ENCODE measurements at regions not wholly inside any gene's neighbourhood (a gene's known extent, or its start where the extent isn't known, plus 50 kb on each side); places are given as distances from the start of the nearest gene placed in this dataset.

- intact Hi-C loops (cut with DNase I) = no loop called here
Measured at GRCh38 chr11:91872243-91872642, 352.4 kb upstream of the FAT3 start.

GRCh38 chr11:91871791-91872190, 352.8 kb upstream of the FAT3 start:
- DNase-seq = peak; percentile 23
- intact Hi-C loops (cut with DNase I) = no loop called here
- no peak overlapping the region for H3K27ac ChIP-seq
- no peak overlapping the region for H3K4me3 ChIP-seq
- no peak overlapping the region for H3K9ac ChIP-seq (ENCODE audit: low read depth in 2 of 2, low read length in 2 of 2)
- no peaks in the 10 kb centered on the region for H3K9me3 ChIP-seq
- no peaks in the 10 kb centered on the region for H3K27me3 ChIP-seq
- no peaks in the 10 kb centered on the region for H3K4me1 ChIP-seq
- H3K36me3 ChIP-seq = no peaks in the 10 kb centered on the region
- TF ChIP-seq CTCF (IDR thresholded peaks at IDR 0.05) = no peak

More at GRCh38 chr11:91872243-91872642, 352.4 kb upstream of the FAT3 start:
- Histone ChIP-seq H3K4me1 (no peaks in the 10 kb centered on the region), H3K9me3 (no peaks in the 10 kb centered on the region), H3K27ac (no peak overlapping the region), H3K27me3 (no peaks in the 10 kb centered on the region), H3K4me3 (no peak overlapping the region), H3K36me3 (no peaks in the 10 kb centered on the region), H3K9ac (ENCODE audit: low read depth in 2 of 2, low read length in 2 of 2) (no peak overlapping the region)
- no peak for TF ChIP-seq CTCF (IDR thresholded peaks at IDR 0.05)
- DNase-seq = no peak

- no peaks in the 10 kb centered on the region for H3K9me3 ChIP-seq
- no peak overlapping the region for H3K27ac ChIP-seq
- no peaks in the 10 kb centered on the region for H3K27me3 ChIP-seq
- H3K36me3 ChIP-seq = no peaks in the 10 kb centered on the region
- H3K4me1 ChIP-seq = no peaks in the 10 kb centered on the region
- no peak overlapping the region for H3K9ac ChIP-seq (ENCODE audit: low read depth in 2 of 2, low read length in 2 of 2)
- TF ChIP-seq CTCF (IDR thresholded peaks at IDR 0.05) = no peak
- no peak for DNase-seq
- intact Hi-C loops (cut with DNase I) = no loop called here
- H3K4me3 ChIP-seq = no peak overlapping the region
Measured at GRCh38 chr11:91871048-91871447, 353.6 kb upstream of the FAT3 start.

GRCh38 chr11:91869686-91870085, 354.9 kb upstream of the FAT3 start:
- intact Hi-C loops (cut with DNase I) = no loop called here
- no peak for TF ChIP-seq CTCF (IDR thresholded peaks at IDR 0.05)
- Histone ChIP-seq H3K27me3 (no peaks in the 10 kb centered on the region), H3K4me3 (no peak overlapping the region), H3K36me3 (no peaks in the 10 kb centered on the region), H3K9ac (ENCODE audit: low read depth in 2 of 2, low read length in 2 of 2) (no peak overlapping the region), H3K27ac (no peak overlapping the region), H3K4me1 (no peaks in the 10 kb centered on the region), H3K9me3 (no peaks in the 10 kb centered on the region)
- DNase-seq = no peak

- intact Hi-C loops (cut with DNase I) = no loop called here
- no peaks in the 10 kb centered on the region for H3K27me3 ChIP-seq
- H3K9ac ChIP-seq (ENCODE audit: low read depth in 2 of 2, low read length in 2 of 2) = no peak overlapping the region
- no peak for DNase-seq
- no peaks in the 10 kb centered on the region for H3K36me3 ChIP-seq
- H3K27ac ChIP-seq = no peak overlapping the region
- no peak overlapping the region for H3K4me3 ChIP-seq
- H3K9me3 ChIP-seq = no peaks in the 10 kb centered on the region
- no peaks in the 10 kb centered on the region for H3K4me1 ChIP-seq
- TF ChIP-seq CTCF (IDR thresholded peaks at IDR 0.05) = no peak
Measured at GRCh38 chr11:91866642-91867041, 358.0 kb upstream of the FAT3 start.

- TF ChIP-seq CTCF (IDR thresholded peaks at IDR 0.05) = no peak
- Histone ChIP-seq H3K9me3 (no peaks in the 10 kb centered on the region), H3K4me3 (no peak overlapping the region), H3K36me3 (no peaks in the 10 kb centered on the region), H3K4me1 (no peaks in the 10 kb centered on the region), H3K27me3 (no peaks in the 10 kb centered on the region), H3K9ac (ENCODE audit: low read depth in 2 of 2, low read length in 2 of 2) (no peak overlapping the region), H3K27ac (no peak overlapping the region)
- intact Hi-C loops (cut with DNase I) = no loop called here
- no peak for DNase-seq
Measured at GRCh38 chr11:91860661-91861060, 364.0 kb upstream of the FAT3 start.
